ENCODE measurements at regions not wholly inside any gene's neighbourhood (a gene's known extent, or its start where the extent isn't known, plus 50 kb on each side); places are given as distances from the start of the nearest gene placed in this dataset.

GRCh38 chr11:45440111-45440510, 154.0 kb upstream of the SYT13 start:
- H3K4me1 Mint-ChIP-seq, result peaks cover 6% of the 10 kb centered on the region
- peaks cover 16% of the 10 kb centered on the region for H3K9me3 Mint-ChIP-seq
- H3K36me3 Mint-ChIP-seq (ENCODE audit: low read depth), result peaks cover 4% of the 10 kb centered on the region
- H3K27ac Mint-ChIP-seq, result no peak overlapping the region
- H3K27me3 Mint-ChIP-seq (ENCODE audit: low read depth), result peaks cover 23% of the 10 kb centered on the region
- TF ChIP-seq CTCF (IDR thresholded peaks at IDR 0.05; ENCODE audit: unreplicated experiment in 3 of 3), result no peak
- no peak overlapping the region for H3K4me3 Mint-ChIP-seq

- Mint-ChIP-seq H3K9me3 (peaks cover 16% of the 10 kb centered on the region), H3K4me3 (no peak overlapping the region), H3K27ac (no peak overlapping the region), H3K36me3 (ENCODE audit: low read depth) (peaks cover 4% of the 10 kb centered on the region), H3K4me1 (peaks cover 6% of the 10 kb centered on the region), H3K27me3 (ENCODE audit: low read depth) (peaks cover 27% of the 10 kb centered on the region)
- no peak for TF ChIP-seq CTCF (IDR thresholded peaks at IDR 0.05; ENCODE audit: unreplicated experiment in 3 of 3)
These were observed 150.8 kb upstream of the SYT13 start for GRCh38 chr11:45436966-45437365.

- H3K27ac Mint-ChIP-seq, result peak overlapping the region in 1 of 3 experiments; percentile 5
- peaks cover 15% of the 10 kb centered on the region for H3K9me3 Mint-ChIP-seq
- H3K4me3 Mint-ChIP-seq, result no peak overlapping the region
- peaks cover 27% of the 10 kb centered on the region for H3K27me3 Mint-ChIP-seq (ENCODE audit: low read depth)
- peaks cover 4% of the 10 kb centered on the region for H3K36me3 Mint-ChIP-seq (ENCODE audit: low read depth)
- H3K4me1 Mint-ChIP-seq, result peaks cover 6% of the 10 kb centered on the region
- no peak for TF ChIP-seq CTCF (IDR thresholded peaks at IDR 0.05; ENCODE audit: unreplicated experiment in 3 of 3)
These were observed 150.0 kb upstream of the SYT13 start for GRCh38 chr11:45436118-45436517.

- H3K27me3 Mint-ChIP-seq (ENCODE audit: low read depth), result peaks cover 27% of the 10 kb centered on the region
- H3K4me1 Mint-ChIP-seq, result peaks cover 6% of the 10 kb centered on the region
- H3K4me3 Mint-ChIP-seq, result no peak overlapping the region
- peaks cover 4% of the 10 kb centered on the region for H3K36me3 Mint-ChIP-seq (ENCODE audit: low read depth)
- no peak overlapping the region for H3K27ac Mint-ChIP-seq
- H3K9me3 Mint-ChIP-seq, result peaks cover 12% of the 10 kb centered on the region
- no peak for TF ChIP-seq CTCF (IDR thresholded peaks at IDR 0.05; ENCODE audit: unreplicated experiment in 3 of 3)
These were observed 149.6 kb upstream of the SYT13 start for GRCh38 chr11:45435706-45436105.

GRCh38 chr11:45432910-45433309, 146.8 kb upstream of the SYT13 start:
- no peaks in the 10 kb centered on the region for H3K36me3 Mint-ChIP-seq (ENCODE audit: low read depth)
- H3K27ac Mint-ChIP-seq, result no peak overlapping the region
- peaks cover 6% of the 10 kb centered on the region for H3K4me1 Mint-ChIP-seq
- no peak overlapping the region for H3K4me3 Mint-ChIP-seq
- no peak for TF ChIP-seq CTCF (IDR thresholded peaks at IDR 0.05; ENCODE audit: unreplicated experiment in 3 of 3)
- no peaks in the 10 kb centered on the region for H3K9me3 Mint-ChIP-seq
- H3K27me3 Mint-ChIP-seq (ENCODE audit: low read depth), result peaks cover 22% of the 10 kb centered on the region

- Mint-ChIP-seq H3K27me3 (ENCODE audit: low read depth) (peaks cover 22% of the 10 kb centered on the region), H3K9me3 (no peaks in the 10 kb centered on the region), H3K4me1 (peaks cover 6% of the 10 kb centered on the region), H3K36me3 (ENCODE audit: low read depth) (no peaks in the 10 kb centered on the region), H3K27ac (no peak overlapping the region), H3K4me3 (no peak overlapping the region)
- TF ChIP-seq CTCF (IDR thresholded peaks at IDR 0.05; ENCODE audit: unreplicated experiment in 3 of 3), result no peak
These were observed 146.0 kb upstream of the SYT13 start for GRCh38 chr11:45432100-45432499.
